OCI-LY1 (cell line): ENCODE measurements at regions not wholly inside any gene's neighbourhood (a gene's known extent, or its start where the extent isn't known, plus 50 kb on each side); places are given as distances from the start of the nearest gene placed in this dataset.

ENCODE experiments used
- EZH2 ChIP-seq: fragments of 200-600 bp; sonication (generic), shearing (Covaris generic); IDR thresholded peaks from 2 replicates; pipeline ENCODE4 v1.8.0; 2017; ENCODE audit warnings: borderline replicate concordance, mixed run types, mild to moderate bottlenecking, antibody characterized with exemption, low read length, moderate library complexity, mixed read lengths
- TF ChIP-seq, protein P1 (sequence below): fragments of 200-600 bp; sonication (generic), shearing (Covaris generic); IDR thresholded peaks from 2 replicates; pipeline ENCODE4 v1.5.1; 2017; ENCODE audit warnings: mild to moderate bottlenecking, antibody characterized with exemption, low read length, moderate library complexity, mixed read lengths

DNA sequence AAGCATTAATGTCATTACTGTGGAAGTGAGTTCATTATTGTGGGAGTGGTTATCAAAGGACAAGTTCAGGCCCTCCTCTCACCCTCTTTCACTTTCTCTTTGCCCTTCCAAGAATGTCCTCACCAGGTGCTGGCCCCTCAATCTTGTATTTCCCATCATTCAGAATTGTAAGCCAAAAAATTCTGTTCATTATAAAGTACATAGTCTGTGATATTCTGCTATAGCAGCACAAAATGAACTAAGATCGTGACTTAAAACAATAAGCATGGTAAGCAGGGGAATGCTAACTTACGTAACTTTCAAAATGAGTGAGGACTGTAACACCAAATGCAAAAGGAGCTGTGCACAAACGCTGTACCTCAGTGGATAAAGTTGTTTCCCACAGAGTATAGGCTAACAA, 515.7 kb upstream of the BTBD3 start:
- TF ChIP-seq, protein P1, sequence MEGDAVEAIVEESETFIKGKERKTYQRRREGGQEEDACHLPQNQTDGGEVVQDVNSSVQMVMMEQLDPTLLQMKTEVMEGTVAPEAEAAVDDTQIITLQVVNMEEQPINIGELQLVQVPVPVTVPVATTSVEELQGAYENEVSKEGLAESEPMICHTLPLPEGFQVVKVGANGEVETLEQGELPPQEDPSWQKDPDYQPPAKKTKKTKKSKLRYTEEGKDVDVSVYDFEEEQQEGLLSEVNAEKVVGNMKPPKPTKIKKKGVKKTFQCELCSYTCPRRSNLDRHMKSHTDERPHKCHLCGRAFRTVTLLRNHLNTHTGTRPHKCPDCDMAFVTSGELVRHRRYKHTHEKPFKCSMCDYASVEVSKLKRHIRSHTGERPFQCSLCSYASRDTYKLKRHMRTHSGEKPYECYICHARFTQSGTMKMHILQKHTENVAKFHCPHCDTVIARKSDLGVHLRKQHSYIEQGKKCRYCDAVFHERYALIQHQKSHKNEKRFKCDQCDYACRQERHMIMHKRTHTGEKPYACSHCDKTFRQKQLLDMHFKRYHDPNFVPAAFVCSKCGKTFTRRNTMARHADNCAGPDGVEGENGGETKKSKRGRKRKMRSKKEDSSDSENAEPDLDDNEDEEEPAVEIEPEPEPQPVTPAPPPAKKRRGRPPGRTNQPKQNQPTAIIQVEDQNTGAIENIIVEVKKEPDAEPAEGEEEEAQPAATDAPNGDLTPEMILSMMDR, result no peak
- no peak for TF ChIP-seq EZH2
